ENCODE measurements at regions not wholly inside any gene's neighbourhood (a gene's known extent, or its start where the extent isn't known, plus 50 kb on each side); places are given as distances from the start of the nearest gene placed in this dataset.

DNA sequence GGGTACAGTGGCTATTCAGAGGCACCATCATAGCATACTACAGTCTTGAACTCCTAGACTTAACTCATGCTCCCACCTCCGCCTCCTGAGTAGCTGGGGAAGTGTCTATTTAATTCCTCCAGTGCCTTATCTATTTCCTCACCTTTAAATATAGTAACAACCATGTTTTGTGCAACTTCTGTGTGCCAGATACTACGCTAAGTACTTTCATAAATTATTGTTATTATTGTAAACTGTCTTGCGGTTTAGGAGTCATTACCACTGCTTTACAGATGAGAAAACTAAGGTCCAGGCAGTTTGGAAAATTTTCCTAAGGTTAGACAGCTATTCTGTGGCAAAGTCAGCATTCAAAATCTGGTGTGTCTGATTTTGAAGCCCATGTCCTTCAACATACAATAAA is 359.1 kb upstream of the XYLT1 start:
- no peak overlapping the region for H3K4me3 ChIP-seq (ENCODE audit: low read depth, low read length)
- no peaks in the 10 kb centered on the region for H3K27me3 ChIP-seq (ENCODE audit: control insufficient read depth, insufficient read depth, low read length)
- H3K36me3 ChIP-seq (ENCODE audit: control insufficient read depth, insufficient read depth, low read length), result no peaks in the 10 kb centered on the region
- TF ChIP-seq, protein P1, sequence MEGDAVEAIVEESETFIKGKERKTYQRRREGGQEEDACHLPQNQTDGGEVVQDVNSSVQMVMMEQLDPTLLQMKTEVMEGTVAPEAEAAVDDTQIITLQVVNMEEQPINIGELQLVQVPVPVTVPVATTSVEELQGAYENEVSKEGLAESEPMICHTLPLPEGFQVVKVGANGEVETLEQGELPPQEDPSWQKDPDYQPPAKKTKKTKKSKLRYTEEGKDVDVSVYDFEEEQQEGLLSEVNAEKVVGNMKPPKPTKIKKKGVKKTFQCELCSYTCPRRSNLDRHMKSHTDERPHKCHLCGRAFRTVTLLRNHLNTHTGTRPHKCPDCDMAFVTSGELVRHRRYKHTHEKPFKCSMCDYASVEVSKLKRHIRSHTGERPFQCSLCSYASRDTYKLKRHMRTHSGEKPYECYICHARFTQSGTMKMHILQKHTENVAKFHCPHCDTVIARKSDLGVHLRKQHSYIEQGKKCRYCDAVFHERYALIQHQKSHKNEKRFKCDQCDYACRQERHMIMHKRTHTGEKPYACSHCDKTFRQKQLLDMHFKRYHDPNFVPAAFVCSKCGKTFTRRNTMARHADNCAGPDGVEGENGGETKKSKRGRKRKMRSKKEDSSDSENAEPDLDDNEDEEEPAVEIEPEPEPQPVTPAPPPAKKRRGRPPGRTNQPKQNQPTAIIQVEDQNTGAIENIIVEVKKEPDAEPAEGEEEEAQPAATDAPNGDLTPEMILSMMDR (IDR thresholded peaks at IDR 0.05; ENCODE audit: insufficient read depth, low read length, poor library complexity, severe bottlenecking), result no peak
- no peak for DNase-seq (ENCODE audit: low read depth)

DNA sequence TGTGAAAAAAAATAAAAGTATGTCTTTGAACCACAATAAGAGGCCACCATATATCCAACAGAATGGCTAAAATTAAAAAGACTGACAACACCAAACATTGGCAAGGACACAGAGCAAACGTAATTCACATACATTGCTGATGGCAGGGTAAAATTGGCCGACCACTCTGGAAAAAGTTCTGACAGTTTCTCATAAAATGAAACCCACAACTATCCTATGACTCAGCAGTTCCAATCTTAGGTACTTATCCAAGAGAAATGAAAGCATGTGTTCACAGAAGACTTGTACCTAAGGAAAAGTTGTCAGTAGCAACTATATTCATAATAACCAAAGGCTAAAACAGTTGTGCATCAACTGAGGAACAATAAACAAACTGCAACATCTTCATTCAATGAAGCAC is 357.3 kb upstream of the XYLT1 start:
- TF ChIP-seq, protein P1 (IDR thresholded peaks at IDR 0.05; ENCODE audit: insufficient read depth, low read length, poor library complexity, severe bottlenecking), result no peak
- H3K4me3 ChIP-seq (ENCODE audit: low read depth, low read length), result no peak overlapping the region

DNA sequence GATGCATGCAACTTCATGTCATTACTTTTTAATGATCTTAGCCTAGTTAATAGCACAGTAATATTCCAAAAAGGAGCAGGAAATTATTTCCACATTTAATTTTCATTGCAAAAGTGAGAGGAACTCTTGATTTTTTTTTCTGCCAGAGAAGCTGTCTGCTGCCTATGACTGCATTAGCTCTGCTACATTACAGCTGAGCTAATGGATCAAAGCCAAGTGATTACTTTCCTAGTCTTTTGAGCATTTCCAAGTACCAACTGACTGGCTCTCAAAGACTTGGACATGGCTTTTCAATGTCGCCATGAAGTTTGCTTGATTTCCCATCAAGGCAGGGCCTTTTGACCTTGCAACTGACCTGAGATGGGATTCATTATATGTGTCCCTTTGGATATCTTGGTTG is 356.6 kb upstream of the XYLT1 start:
- Histone ChIP-seq H3K27me3 (ENCODE audit: control insufficient read depth, insufficient read depth, low read length) (no peaks in the 10 kb centered on the region), H3K4me3 (ENCODE audit: low read depth, low read length) (no peak overlapping the region), H3K36me3 (ENCODE audit: control insufficient read depth, insufficient read depth, low read length) (no peaks in the 10 kb centered on the region)
- TF ChIP-seq, protein P1 (IDR thresholded peaks at IDR 0.05; ENCODE audit: insufficient read depth, low read length, poor library complexity, severe bottlenecking), result no peak
- DNase-seq (ENCODE audit: low read depth), result no peak

More for the DNA sequence above, 357.3 kb upstream of the XYLT1 start:
- Histone ChIP-seq H3K27me3 (ENCODE audit: control insufficient read depth, insufficient read depth, low read length) (no peaks in the 10 kb centered on the region), H3K36me3 (ENCODE audit: control insufficient read depth, insufficient read depth, low read length) (no peaks in the 10 kb centered on the region)
- DNase-seq (ENCODE audit: low read depth), result no peak

DNA sequence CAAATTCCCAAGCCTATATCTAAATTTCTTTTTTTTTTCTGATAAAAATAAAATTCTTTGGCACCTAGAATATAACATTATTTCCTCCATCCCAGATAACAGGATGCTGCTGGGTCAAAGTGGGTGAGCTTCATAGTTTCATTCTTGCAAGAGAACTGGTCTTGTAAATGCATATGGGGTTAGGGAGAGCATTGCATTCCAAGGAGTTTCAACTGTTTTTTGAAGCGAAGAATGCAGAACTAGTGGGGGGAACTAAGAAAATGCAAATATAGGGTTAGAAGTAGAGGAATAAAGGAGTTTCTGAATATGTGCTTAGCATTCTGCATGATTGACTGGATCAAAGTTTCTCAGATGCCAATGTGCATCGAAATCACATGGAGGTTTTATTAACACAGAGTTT is 347.2 kb upstream of the XYLT1 start:
- no peaks in the 10 kb centered on the region for H3K27me3 ChIP-seq (ENCODE audit: control insufficient read depth, insufficient read depth, low read length)
- H3K36me3 ChIP-seq (ENCODE audit: control insufficient read depth, insufficient read depth, low read length), result no peaks in the 10 kb centered on the region
- no peak overlapping the region for H3K4me3 ChIP-seq (ENCODE audit: low read depth, low read length)
- DNase-seq (ENCODE audit: low read depth), result no peak
- TF ChIP-seq, protein P1 (IDR thresholded peaks at IDR 0.05; ENCODE audit: insufficient read depth, low read length, poor library complexity, severe bottlenecking), result no peak

DNA sequence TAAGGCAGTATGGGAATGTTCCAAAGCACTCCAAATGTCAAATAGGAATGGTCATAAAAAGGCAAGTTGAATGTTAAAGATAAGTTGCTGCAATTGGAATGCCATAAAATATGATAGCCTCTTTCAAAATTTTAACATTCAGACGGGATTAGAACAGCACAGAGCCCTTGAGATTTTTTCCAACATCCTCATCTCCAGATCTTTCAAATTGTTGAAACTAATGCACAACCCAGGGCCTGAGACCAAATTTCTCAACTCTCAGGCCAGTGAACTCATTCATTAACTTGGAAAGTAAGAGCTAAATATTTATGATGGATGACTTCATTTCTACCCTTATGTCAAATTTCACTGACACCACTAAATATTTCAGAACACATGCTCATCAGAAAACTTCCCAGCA is 346.5 kb upstream of the XYLT1 start:
- no peak overlapping the region for H3K4me3 ChIP-seq (ENCODE audit: low read depth, low read length)
- TF ChIP-seq, protein P1 (IDR thresholded peaks at IDR 0.05; ENCODE audit: insufficient read depth, low read length, poor library complexity, severe bottlenecking), result no peak
- no peaks in the 10 kb centered on the region for H3K36me3 ChIP-seq (ENCODE audit: control insufficient read depth, insufficient read depth, low read length)
- no peak for DNase-seq (ENCODE audit: low read depth)
- H3K27me3 ChIP-seq (ENCODE audit: control insufficient read depth, insufficient read depth, low read length), result no peaks in the 10 kb centered on the region

DNA sequence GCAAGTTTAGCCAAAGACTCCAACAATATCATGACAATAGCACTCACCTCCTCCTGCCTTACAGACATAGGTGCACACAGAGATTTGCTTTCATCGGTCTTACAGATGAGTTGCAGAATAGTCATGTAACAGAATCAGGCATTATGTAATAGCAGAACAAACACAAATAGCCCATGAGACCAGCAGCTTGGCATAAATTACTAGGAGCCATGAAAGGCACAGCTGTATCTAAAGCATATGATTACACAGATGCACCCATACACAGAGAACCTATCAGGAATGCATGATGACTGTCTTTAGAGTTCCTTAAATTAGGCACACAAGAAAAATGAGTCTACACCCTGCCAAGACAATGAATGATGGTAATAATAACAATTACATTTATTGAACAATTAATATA is 342.0 kb upstream of the XYLT1 start:
- no peaks in the 10 kb centered on the region for H3K27me3 ChIP-seq (ENCODE audit: control insufficient read depth, insufficient read depth, low read length)
- H3K36me3 ChIP-seq (ENCODE audit: control insufficient read depth, insufficient read depth, low read length), result no peaks in the 10 kb centered on the region
- H3K4me3 ChIP-seq (ENCODE audit: low read depth, low read length), result no peak overlapping the region
- TF ChIP-seq, protein P1 (IDR thresholded peaks at IDR 0.05; ENCODE audit: insufficient read depth, low read length, poor library complexity, severe bottlenecking), result no peak
- DNase-seq (ENCODE audit: low read depth), result no peak
